Middle frontal gyrus (tissue), 1 donor: ENCODE measurements at regions not wholly inside any gene's neighbourhood (a gene's known extent, or its start where the extent isn't known, plus 50 kb on each side); places are given as distances from the start of the nearest gene placed in this dataset.

ENCODE experiments used
- DNase-seq: peaks from one replicate; pipeline ENCODE4 v3.0.0-alpha.2; 2015; ENCODE audit warnings: low spot score; ENCODE audit errors: extremely low spot score

GRCh38 chr18:5091741-5092140, 105.3 kb downstream of the AKAIN1 start:
- DNase-seq = no peak

GRCh38 chr18:5075297-5075696, 121.8 kb downstream of the AKAIN1 start:
- DNase-seq = no peak

GRCh38 chr18:5073026-5073944, 123.8 kb downstream of the AKAIN1 start:
- DNase-seq = no peak

GRCh38 chr18:5068851-5069250, 128.2 kb downstream of the AKAIN1 start:
- no peak for DNase-seq

- DNase-seq = no peak
Measured at GRCh38 chr18:5066380-5066977, 130.6 kb downstream of the AKAIN1 start.

- no peak for DNase-seq
Measured at GRCh38 chr18:5065615-5066014, 131.4 kb downstream of the AKAIN1 start.

- DNase-seq = no peak
Measured at GRCh38 chr18:5064841-5065370, 132.2 kb downstream of the AKAIN1 start.

- no peak for DNase-seq
Measured at GRCh38 chr18:5061785-5062184, 135.3 kb downstream of the AKAIN1 start.

- DNase-seq = no peak
Measured at GRCh38 chr18:5060543-5060942, 136.5 kb downstream of the AKAIN1 start.

GRCh38 chr18:5059696-5060032, 137.4 kb downstream of the AKAIN1 start:
- DNase-seq = no peak

GRCh38 chr18:5058768-5059695, 138.0 kb downstream of the AKAIN1 start:
- no peak for DNase-seq

- DNase-seq = peak; percentile 34
Measured at GRCh38 chr18:5057386-5058348, 139.4 kb downstream of the AKAIN1 start.

GRCh38 chr18:5052491-5052890, 144.6 kb downstream of the AKAIN1 start:
- DNase-seq = no peak

GRCh38 chr18:5051207-5051606, 145.8 kb downstream of the AKAIN1 start:
- DNase-seq = no peak

GRCh38 chr18:5049124-5049523, 147.9 kb downstream of the AKAIN1 start:
- DNase-seq = no peak

GRCh38 chr18:5040476-5040875, 156.6 kb downstream of the AKAIN1 start:
- no peak for DNase-seq

GRCh38 chr18:5036523-5036922, 160.5 kb downstream of the AKAIN1 start:
- DNase-seq = no peak

- DNase-seq = no peak
Measured at GRCh38 chr18:5031216-5031615, 165.8 kb downstream of the AKAIN1 start.

- no peak for DNase-seq
Measured at GRCh38 chr18:5030636-5031035, 166.4 kb downstream of the AKAIN1 start.

GRCh38 chr18:5029592-5029991, 167.5 kb downstream of the AKAIN1 start:
- no peak for DNase-seq
